ENCODE measurements at regions not wholly inside any gene's neighbourhood (a gene's known extent, or its start where the extent isn't known, plus 50 kb on each side); places are given as distances from the start of the nearest gene placed in this dataset.

- TF ChIP-seq, protein P1, sequence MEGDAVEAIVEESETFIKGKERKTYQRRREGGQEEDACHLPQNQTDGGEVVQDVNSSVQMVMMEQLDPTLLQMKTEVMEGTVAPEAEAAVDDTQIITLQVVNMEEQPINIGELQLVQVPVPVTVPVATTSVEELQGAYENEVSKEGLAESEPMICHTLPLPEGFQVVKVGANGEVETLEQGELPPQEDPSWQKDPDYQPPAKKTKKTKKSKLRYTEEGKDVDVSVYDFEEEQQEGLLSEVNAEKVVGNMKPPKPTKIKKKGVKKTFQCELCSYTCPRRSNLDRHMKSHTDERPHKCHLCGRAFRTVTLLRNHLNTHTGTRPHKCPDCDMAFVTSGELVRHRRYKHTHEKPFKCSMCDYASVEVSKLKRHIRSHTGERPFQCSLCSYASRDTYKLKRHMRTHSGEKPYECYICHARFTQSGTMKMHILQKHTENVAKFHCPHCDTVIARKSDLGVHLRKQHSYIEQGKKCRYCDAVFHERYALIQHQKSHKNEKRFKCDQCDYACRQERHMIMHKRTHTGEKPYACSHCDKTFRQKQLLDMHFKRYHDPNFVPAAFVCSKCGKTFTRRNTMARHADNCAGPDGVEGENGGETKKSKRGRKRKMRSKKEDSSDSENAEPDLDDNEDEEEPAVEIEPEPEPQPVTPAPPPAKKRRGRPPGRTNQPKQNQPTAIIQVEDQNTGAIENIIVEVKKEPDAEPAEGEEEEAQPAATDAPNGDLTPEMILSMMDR (IDR thresholded peaks at IDR 0.05) = no peak
- TF ChIP-seq EZH2 (IDR thresholded peaks at IDR 0.05; ENCODE audit: borderline replicate concordance, insufficient read depth, low read depth, low read length, poor library complexity, severe bottlenecking) = no peak
Measured at GRCh38 chr12:23368590-23368989, 580.9 kb downstream of the SOX5 start.

Measured in B cell (primary cell).